Ascending aorta (tissue), 2 donors: ENCODE measurements at regions not wholly inside any gene's neighbourhood (a gene's known extent, or its start where the extent isn't known, plus 50 kb on each side); places are given as distances from the start of the nearest gene placed in this dataset.

Experiments used
- DNase-seq, 2 donors: peaks; one replicate each; pipeline ENCODE4 v3.0.0-alpha.2; 2019; ENCODE audit warnings: low spot score in 2 of 2
- H3K27ac ChIP-seq, 2 donors: fragments of 200-600 bp; sonication (generic); one replicate each; pipeline ENCODE4 v1.5.1; 2016 to 2017; ENCODE audit warnings: mild to moderate bottlenecking in 1 of 2
- H3K27me3 ChIP-seq: fragments of 200-600 bp; sonication (generic); one replicate; pipeline ENCODE4 v1.5.1; 2017
- H3K36me3 ChIP-seq, 2 donors: fragments of 200-600 bp; sonication (generic); one replicate each; pipeline ENCODE4 v1.5.1; 2016
- H3K4me1 ChIP-seq, 2 donors: fragments of 200-600 bp; sonication (generic); one replicate each; pipeline ENCODE4 v1.5.1; 2016 to 2017; ENCODE audit warnings: mild to moderate bottlenecking in 1 of 2
- H3K4me3 ChIP-seq, 2 donors: fragments of 200-600 bp; sonication (generic); one replicate each; pipeline ENCODE4 v1.5.1; 2016 to 2017; ENCODE audit warnings: mild to moderate bottlenecking in 1 of 2
- H3K9me3 ChIP-seq, 2 donors: fragments of 200-600 bp; sonication (generic); one replicate each; pipeline ENCODE4 v1.5.1; 2016
- intact Hi-C: fragments of 100-400 bp; cut with DNase I; formaldehyde crosslinking; loops from one replicate; pipeline ENCODE4 v1.15.1; 2023
- TF ChIP-seq, protein P1 (sequence below), 3 experiments: fragments of 200-600 bp in 2 of 3; fragments of 450-650 bp in 1 of 3; sonication (generic) in 2 of 3; IDR thresholded peaks; one replicate each; pipeline ENCODE4 v1.5.1; 2016 to 2019; ENCODE audit warnings: antibody characterized with exemption in 3 of 3, mild to moderate bottlenecking in 1 of 3, moderate library complexity in 1 of 3

GRCh38 chr5:113682497-113683136 lies 169.1 kb downstream of the YTHDC2 start:
- no peak for DNase-seq
- H3K9me3 ChIP-seq: no peaks in the 10 kb centered on the region
- no peaks in the 10 kb centered on the region for H3K4me1 ChIP-seq
- intact Hi-C loops: no loop called here
- no peak overlapping the region for H3K27ac ChIP-seq
- no peaks in the 10 kb centered on the region for H3K36me3 ChIP-seq
- H3K27me3 ChIP-seq: no peaks in the 10 kb centered on the region
- TF ChIP-seq, protein P1, sequence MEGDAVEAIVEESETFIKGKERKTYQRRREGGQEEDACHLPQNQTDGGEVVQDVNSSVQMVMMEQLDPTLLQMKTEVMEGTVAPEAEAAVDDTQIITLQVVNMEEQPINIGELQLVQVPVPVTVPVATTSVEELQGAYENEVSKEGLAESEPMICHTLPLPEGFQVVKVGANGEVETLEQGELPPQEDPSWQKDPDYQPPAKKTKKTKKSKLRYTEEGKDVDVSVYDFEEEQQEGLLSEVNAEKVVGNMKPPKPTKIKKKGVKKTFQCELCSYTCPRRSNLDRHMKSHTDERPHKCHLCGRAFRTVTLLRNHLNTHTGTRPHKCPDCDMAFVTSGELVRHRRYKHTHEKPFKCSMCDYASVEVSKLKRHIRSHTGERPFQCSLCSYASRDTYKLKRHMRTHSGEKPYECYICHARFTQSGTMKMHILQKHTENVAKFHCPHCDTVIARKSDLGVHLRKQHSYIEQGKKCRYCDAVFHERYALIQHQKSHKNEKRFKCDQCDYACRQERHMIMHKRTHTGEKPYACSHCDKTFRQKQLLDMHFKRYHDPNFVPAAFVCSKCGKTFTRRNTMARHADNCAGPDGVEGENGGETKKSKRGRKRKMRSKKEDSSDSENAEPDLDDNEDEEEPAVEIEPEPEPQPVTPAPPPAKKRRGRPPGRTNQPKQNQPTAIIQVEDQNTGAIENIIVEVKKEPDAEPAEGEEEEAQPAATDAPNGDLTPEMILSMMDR (IDR thresholded peaks at IDR 0.05): no peak
- no peak overlapping the region for H3K4me3 ChIP-seq

GRCh38 chr5:113683211-113683610 lies 169.7 kb downstream of the YTHDC2 start:
- Histone ChIP-seq H3K36me3 (no peaks in the 10 kb centered on the region), H3K4me1 (no peaks in the 10 kb centered on the region), H3K27me3 (no peaks in the 10 kb centered on the region), H3K27ac (no peak overlapping the region), H3K4me3 (no peak overlapping the region), H3K9me3 (no peaks in the 10 kb centered on the region)
- intact Hi-C loops: no loop called here
- TF ChIP-seq, protein P1 (IDR thresholded peaks at IDR 0.05): no peak
- DNase-seq: no peak

GRCh38 chr5:113686599-113686998 lies 173.1 kb downstream of the YTHDC2 start:
- intact Hi-C loops: no loop called here
- H3K27ac ChIP-seq: no peak overlapping the region

DNA sequence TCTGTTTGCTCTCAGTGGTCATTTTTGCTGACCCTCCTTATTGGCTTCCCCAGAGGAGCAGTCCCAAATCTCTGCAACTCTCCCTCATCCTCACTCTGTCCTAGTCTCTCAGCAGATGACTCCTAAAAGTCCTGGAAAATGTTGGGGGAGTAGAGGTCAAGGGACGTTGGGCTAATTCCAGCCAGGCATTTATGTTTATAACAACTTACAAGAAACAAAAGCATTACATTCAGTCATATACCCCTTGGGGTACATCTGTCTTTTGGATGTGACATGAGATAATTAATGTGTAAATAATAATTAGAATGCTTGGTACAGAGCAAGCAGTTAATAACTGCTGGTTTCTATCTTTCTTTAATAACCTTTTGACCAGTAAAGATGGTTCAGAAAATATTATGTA lies 176.2 kb downstream of the YTHDC2 start:
- no peaks in the 10 kb centered on the region for H3K4me1 ChIP-seq

More at GRCh38 chr5:113686599-113686998, 173.1 kb downstream of the YTHDC2 start:
- Histone ChIP-seq H3K4me3 (no peak overlapping the region), H3K4me1 (no peaks in the 10 kb centered on the region), H3K36me3 (no peaks in the 10 kb centered on the region), H3K27me3 (no peaks in the 10 kb centered on the region), H3K9me3 (no peaks in the 10 kb centered on the region)
- TF ChIP-seq, protein P1 (IDR thresholded peaks at IDR 0.05): no peak
- no peak for DNase-seq

GRCh38 chr5:113692466-113692865 lies 179.0 kb downstream of the YTHDC2 start:
- DNase-seq: no peak
- no peaks in the 10 kb centered on the region for H3K36me3 ChIP-seq
- H3K4me3 ChIP-seq: no peak overlapping the region
- TF ChIP-seq, protein P1 (IDR thresholded peaks at IDR 0.05): no peak
- H3K27me3 ChIP-seq: no peaks in the 10 kb centered on the region
- no peak overlapping the region for H3K27ac ChIP-seq
- H3K4me1 ChIP-seq: no peaks in the 10 kb centered on the region
- intact Hi-C loops: no loop called here
- no peaks in the 10 kb centered on the region for H3K9me3 ChIP-seq

More for the DNA sequence above, 176.2 kb downstream of the YTHDC2 start:
- H3K9me3 ChIP-seq: no peaks in the 10 kb centered on the region
- DNase-seq: no peak
- H3K27ac ChIP-seq: no peak overlapping the region
- H3K4me3 ChIP-seq: no peak overlapping the region
- no peaks in the 10 kb centered on the region for H3K36me3 ChIP-seq
- TF ChIP-seq, protein P1 (IDR thresholded peaks at IDR 0.05): no peak
- no peaks in the 10 kb centered on the region for H3K27me3 ChIP-seq
- intact Hi-C loops: no loop called here
